ENCODE measurements at regions not wholly inside any gene's neighbourhood (a gene's known extent, or its start where the extent isn't known, plus 50 kb on each side); places are given as distances from the start of the nearest gene placed in this dataset.

DNA sequence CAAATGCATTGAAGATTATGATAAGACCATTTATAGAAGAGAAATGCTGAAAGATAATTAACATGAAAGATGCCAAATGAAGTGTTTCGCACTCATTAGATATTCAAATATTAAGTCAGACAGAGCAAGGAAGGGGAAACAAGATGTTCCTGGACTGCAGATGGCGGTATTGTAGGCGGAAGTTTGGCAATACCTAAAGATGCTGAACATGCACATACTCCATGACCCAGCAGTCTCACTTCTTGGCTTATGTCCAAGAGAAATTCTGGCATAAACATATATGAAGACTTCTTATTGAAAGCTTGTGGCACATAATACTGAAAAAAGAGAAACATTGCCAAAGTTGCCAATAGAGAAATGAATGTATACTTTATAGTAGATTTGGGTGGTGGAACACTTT, 325.4 kb upstream of the SEMA3C start:
- Mint-ChIP-seq H3K4me3 (ENCODE audit: unreplicated experiment) (no peak overlapping the region), H3K36me3 (ENCODE audit: insufficient read depth, unreplicated experiment) (no peaks in the 10 kb centered on the region), H3K27me3 (ENCODE audit: insufficient read depth, unreplicated experiment) (no peaks in the 10 kb centered on the region), H3K27ac (ENCODE audit: unreplicated experiment) (no peak overlapping the region), H3K9me3 (ENCODE audit: unreplicated experiment) (no peaks in the 10 kb centered on the region), H3K4me1 (ENCODE audit: low read depth, unreplicated experiment) (no peaks in the 10 kb centered on the region)
- Histone ChIP-seq H3K9me3 (no peaks in the 10 kb centered on the region), H3K36me3 (ENCODE audit: control insufficient read depth, insufficient read depth, low read length) (no peaks in the 10 kb centered on the region), H3K27me3 (replicated peaks; ENCODE audit: control insufficient read depth, insufficient read depth, low read length) (no peaks in the 10 kb centered on the region), H3K4me1 (no peaks in the 10 kb centered on the region), H3K4me3 (ENCODE audit: low read depth, low read length) (no peak overlapping the region)
- peak in 1 of 2 experiments; percentile 10 for DNase-seq
- ChIA-PET CTCF (no interaction called here), POLR2A (no interaction called here)
- intact Hi-C loops (cut with micrococcal nuclease; ENCODE audit: unreplicated experiment), result loop anchor here (2.0 kb wide), 1 partner anchor 203 kb away; no protein-coding TSS in a partner anchor
- TF ChIP-seq, protein P1, sequence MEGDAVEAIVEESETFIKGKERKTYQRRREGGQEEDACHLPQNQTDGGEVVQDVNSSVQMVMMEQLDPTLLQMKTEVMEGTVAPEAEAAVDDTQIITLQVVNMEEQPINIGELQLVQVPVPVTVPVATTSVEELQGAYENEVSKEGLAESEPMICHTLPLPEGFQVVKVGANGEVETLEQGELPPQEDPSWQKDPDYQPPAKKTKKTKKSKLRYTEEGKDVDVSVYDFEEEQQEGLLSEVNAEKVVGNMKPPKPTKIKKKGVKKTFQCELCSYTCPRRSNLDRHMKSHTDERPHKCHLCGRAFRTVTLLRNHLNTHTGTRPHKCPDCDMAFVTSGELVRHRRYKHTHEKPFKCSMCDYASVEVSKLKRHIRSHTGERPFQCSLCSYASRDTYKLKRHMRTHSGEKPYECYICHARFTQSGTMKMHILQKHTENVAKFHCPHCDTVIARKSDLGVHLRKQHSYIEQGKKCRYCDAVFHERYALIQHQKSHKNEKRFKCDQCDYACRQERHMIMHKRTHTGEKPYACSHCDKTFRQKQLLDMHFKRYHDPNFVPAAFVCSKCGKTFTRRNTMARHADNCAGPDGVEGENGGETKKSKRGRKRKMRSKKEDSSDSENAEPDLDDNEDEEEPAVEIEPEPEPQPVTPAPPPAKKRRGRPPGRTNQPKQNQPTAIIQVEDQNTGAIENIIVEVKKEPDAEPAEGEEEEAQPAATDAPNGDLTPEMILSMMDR (IDR thresholded peaks at IDR 0.05; ENCODE audit: insufficient read depth in 1 of 2, low read depth in 1 of 2, low read length in 1 of 2, severe bottlenecking in 1 of 2, unreplicated experiment in 1 of 2), result peak in 1 of 2 experiments; percentile 10
- no TSS peak for BruUV-seq (replicated peaks)

DNA sequence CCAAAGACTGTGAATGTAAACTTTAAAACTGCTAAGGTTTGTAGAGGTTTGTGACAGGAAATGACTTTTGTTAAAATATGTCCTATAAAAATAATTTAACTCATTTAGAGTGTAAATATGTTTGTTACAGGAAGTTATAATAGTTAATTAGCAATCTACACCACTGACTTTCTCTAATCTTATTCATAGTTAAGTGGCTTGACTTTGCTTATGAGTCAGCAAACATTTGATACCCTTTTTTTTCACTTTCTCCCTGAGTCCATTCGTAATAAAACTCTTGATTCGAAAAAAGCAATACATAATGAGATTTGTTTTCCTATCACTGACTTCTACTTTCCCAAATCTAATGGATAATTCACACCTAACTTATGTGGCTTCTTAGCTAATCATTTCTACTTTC, 317.7 kb upstream of the SEMA3C start:
- Mint-ChIP-seq H3K4me1 (ENCODE audit: low read depth, unreplicated experiment) (no peaks in the 10 kb centered on the region), H3K9me3 (ENCODE audit: unreplicated experiment) (peaks cover 11% of the 10 kb centered on the region), H3K27me3 (ENCODE audit: insufficient read depth, unreplicated experiment) (no peaks in the 10 kb centered on the region), H3K27ac (ENCODE audit: unreplicated experiment) (no peak overlapping the region), H3K36me3 (ENCODE audit: insufficient read depth, unreplicated experiment) (no peaks in the 10 kb centered on the region), H3K4me3 (ENCODE audit: unreplicated experiment) (no peak overlapping the region)
- ChIA-PET CTCF (no interaction called here), POLR2A (no interaction called here)
- no peak for DNase-seq
- no peaks in the 10 kb centered on the region for H3K36me3 ChIP-seq (ENCODE audit: control insufficient read depth, insufficient read depth, low read length)
- no peaks in the 10 kb centered on the region for H3K27me3 ChIP-seq (replicated peaks; ENCODE audit: control insufficient read depth, insufficient read depth, low read length)
- no peak overlapping the region for H3K4me3 ChIP-seq (ENCODE audit: low read depth, low read length)
- TF ChIP-seq, protein P1 (IDR thresholded peaks at IDR 0.05; ENCODE audit: insufficient read depth in 1 of 2, low read depth in 1 of 2, low read length in 1 of 2, severe bottlenecking in 1 of 2, unreplicated experiment in 1 of 2), result no peak
- intact Hi-C loops (cut with micrococcal nuclease; ENCODE audit: unreplicated experiment), result loop anchor here (5.0 kb wide), 1 partner anchor 79 kb away; no protein-coding TSS in a partner anchor
- H3K9me3 ChIP-seq, result no peaks in the 10 kb centered on the region
- H3K4me1 ChIP-seq, result no peaks in the 10 kb centered on the region
- BruUV-seq (replicated peaks), result no TSS peak

DNA sequence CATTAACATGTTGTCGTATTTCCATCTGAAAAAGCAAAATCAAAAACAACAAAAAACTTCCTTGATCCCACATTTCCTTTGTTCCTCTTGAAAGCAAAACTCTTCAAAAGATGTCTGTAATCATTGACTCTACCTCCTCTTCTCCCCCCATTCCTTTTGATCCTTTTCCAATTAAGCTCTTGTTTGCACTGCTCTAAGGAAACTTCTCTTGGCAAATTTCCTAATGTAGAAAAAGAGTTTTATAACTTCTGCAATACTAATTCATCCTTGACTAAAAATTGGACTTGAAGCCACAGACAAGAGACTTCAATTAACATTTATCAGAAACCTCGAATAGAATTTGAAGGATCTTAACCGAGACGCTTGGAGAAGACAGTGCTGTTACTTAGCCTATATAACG, 317.1 kb upstream of the SEMA3C start:
- Histone ChIP-seq H3K36me3 (ENCODE audit: control insufficient read depth, insufficient read depth, low read length) (no peaks in the 10 kb centered on the region), H3K4me3 (ENCODE audit: low read depth, low read length) (no peak overlapping the region), H3K9me3 (no peaks in the 10 kb centered on the region), H3K4me1 (no peaks in the 10 kb centered on the region), H3K27me3 (replicated peaks; ENCODE audit: control insufficient read depth, insufficient read depth, low read length) (no peaks in the 10 kb centered on the region)
- ChIA-PET CTCF (no interaction called here), POLR2A (no interaction called here)
- intact Hi-C loops (cut with micrococcal nuclease; ENCODE audit: unreplicated experiment), result loop anchor here (5.0 kb wide), 1 partner anchor 79 kb away; no protein-coding TSS in a partner anchor
- TF ChIP-seq, protein P1 (IDR thresholded peaks at IDR 0.05; ENCODE audit: insufficient read depth in 1 of 2, low read depth in 1 of 2, low read length in 1 of 2, severe bottlenecking in 1 of 2, unreplicated experiment in 1 of 2), result no peak
- no peak overlapping the region for H3K4me3 Mint-ChIP-seq (ENCODE audit: unreplicated experiment)
- no peak overlapping the region for H3K27ac Mint-ChIP-seq (ENCODE audit: unreplicated experiment)
- DNase-seq, result no peak
- H3K27me3 Mint-ChIP-seq (ENCODE audit: insufficient read depth, unreplicated experiment), result no peaks in the 10 kb centered on the region
- no peaks in the 10 kb centered on the region for H3K36me3 Mint-ChIP-seq (ENCODE audit: insufficient read depth, unreplicated experiment)
- H3K9me3 Mint-ChIP-seq (ENCODE audit: unreplicated experiment), result peaks cover 11% of the 10 kb centered on the region
- no peaks in the 10 kb centered on the region for H3K4me1 Mint-ChIP-seq (ENCODE audit: low read depth, unreplicated experiment)
- no TSS peak for BruUV-seq (replicated peaks)
